Gastroesophageal sphincter (tissue), 4 donors: ENCODE measurements at regions not wholly inside any gene's neighbourhood (a gene's known extent, or its start where the extent isn't known, plus 50 kb on each side); places are given as distances from the start of the nearest gene placed in this dataset.

ENCODE experiments used
- ATAC-seq: fragments of 150-250 bp; one replicate; pipeline ENCODE4 v1.9.1; 2016; ENCODE audit warnings: mild to moderate bottlenecking, moderate library complexity
- H3K27ac ChIP-seq, 4 donors: fragments of 200-600 bp; sonication (generic) in 3 of 4; 1 replicate in 3 of 4; 2 replicates in 1 of 4; pipeline ENCODE4 v1.5.1; 2016 to 2019
- H3K27me3 ChIP-seq: fragments of 200-600 bp; sonication (generic); one replicate; pipeline ENCODE4 v1.5.1; 2019
- H3K36me3 ChIP-seq, 2 donors: fragments of 200-600 bp; sonication (generic); one replicate each; pipeline ENCODE4 v1.5.1; 2019; ENCODE audit warnings: control low read depth in 1 of 2
- H3K4me1 ChIP-seq, 3 donors: fragments of 200-600 bp; sonication (generic); 1 replicate in 2 of 3; 2 replicates in 1 of 3; pipeline ENCODE4 v1.5.1; 2016 to 2019; ENCODE audit warnings: control low read depth in 2 of 3
- H3K4me3 ChIP-seq, 2 donors: fragments of 200-600 bp; sonication (generic); one replicate each; pipeline ENCODE4 v1.5.1; 2019; ENCODE audit warnings: mild to moderate bottlenecking in 1 of 2, moderate library complexity in 1 of 2
- H3K9me3 ChIP-seq, 3 donors: fragments of 200-600 bp; sonication (generic); one replicate each; pipeline ENCODE4 v1.5.1; 2017 to 2019; ENCODE audit warnings: control low read depth in 2 of 3
- EP300 ChIP-seq: sonication (generic); formaldehyde crosslinking; IDR thresholded peaks from one replicate; pipeline ENCODE4 v1.6.1; 2017; ENCODE audit warnings: antibody characterized with exemption, mild to moderate bottlenecking
- POLR2A ChIP-seq, 2 donors: fragments of 450-650 bp; IDR thresholded peaks; one replicate each; pipeline ENCODE4 v1.6.1; 2017; ENCODE audit warnings: antibody characterized with exemption in 2 of 2, mild to moderate bottlenecking in 2 of 2, moderate library complexity in 1 of 2
- POLR2AphosphoS5 ChIP-seq: sonication (generic); formaldehyde crosslinking; IDR thresholded peaks from one replicate; pipeline ENCODE4 v1.6.1; 2017; ENCODE audit warnings: antibody characterized with exemption
- WGBS, 2 donors: methylation state at CpG; one replicate each; pipeline ENCODE4 v1.1.5; 2018; ENCODE audit warnings: low coverage in 1 of 2; 5-methylcytosine and 5-hydroxymethylcytosine counted together
- TF ChIP-seq, protein P1 (sequence below), 4 experiments: fragments of 200-600 bp in 2 of 4; fragments of 450-650 bp in 2 of 4; sonication (generic) in 1 of 4; IDR thresholded peaks; one replicate each; pipeline ENCODE4 v1.5.1; 2017 to 2019; ENCODE audit warnings: antibody characterized with exemption in 4 of 4, mild to moderate bottlenecking in 2 of 4, moderate library complexity in 2 of 4

DNA sequence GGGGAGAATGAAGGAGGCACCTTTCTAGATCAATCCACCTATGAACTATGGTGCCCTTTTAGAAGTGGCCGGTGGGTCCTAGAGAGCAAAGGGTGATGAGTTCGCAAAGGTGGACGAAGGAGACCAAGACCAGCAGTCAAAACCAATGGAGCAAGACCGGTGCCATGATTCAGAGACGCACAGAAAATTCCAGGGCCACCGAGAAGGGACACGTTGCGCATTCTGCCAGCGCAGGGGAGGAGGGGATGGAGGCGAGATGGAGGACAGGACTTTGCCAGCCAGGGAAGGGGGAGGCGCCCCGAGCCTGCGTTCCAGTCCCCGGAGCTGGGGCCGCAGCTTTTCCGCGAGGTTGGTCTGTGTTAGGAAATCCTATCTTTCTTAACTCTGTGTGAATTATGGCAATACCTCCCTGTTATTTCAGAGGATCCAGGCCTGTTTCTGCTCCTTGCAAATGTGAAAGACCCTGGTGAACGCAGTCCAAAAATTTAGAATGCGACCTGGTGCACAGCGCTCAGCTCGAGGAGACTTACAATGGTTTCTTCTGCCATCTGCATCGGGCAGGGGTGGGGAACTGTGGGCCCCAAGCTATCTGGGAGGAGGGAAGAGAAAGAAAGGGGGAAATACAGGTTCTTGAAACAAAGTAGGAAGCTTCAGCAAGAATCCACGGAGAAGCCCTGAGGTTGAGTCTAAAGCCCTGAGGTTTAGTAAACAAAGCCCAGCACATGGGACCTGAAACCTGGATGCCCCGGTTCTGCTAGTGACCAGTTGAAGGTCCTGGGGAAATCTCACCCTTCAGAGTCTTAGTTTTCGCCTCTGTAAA lies 129.4 kb downstream of the MRPS6 start:
- peak; percentile 24 for ATAC-seq
- peaks cover 0 to 58% (median 9%) of the 10 kb centered on the region in 3 donors for H3K4me1 ChIP-seq
- no peak for TF ChIP-seq EP300
- TF ChIP-seq, protein P1, sequence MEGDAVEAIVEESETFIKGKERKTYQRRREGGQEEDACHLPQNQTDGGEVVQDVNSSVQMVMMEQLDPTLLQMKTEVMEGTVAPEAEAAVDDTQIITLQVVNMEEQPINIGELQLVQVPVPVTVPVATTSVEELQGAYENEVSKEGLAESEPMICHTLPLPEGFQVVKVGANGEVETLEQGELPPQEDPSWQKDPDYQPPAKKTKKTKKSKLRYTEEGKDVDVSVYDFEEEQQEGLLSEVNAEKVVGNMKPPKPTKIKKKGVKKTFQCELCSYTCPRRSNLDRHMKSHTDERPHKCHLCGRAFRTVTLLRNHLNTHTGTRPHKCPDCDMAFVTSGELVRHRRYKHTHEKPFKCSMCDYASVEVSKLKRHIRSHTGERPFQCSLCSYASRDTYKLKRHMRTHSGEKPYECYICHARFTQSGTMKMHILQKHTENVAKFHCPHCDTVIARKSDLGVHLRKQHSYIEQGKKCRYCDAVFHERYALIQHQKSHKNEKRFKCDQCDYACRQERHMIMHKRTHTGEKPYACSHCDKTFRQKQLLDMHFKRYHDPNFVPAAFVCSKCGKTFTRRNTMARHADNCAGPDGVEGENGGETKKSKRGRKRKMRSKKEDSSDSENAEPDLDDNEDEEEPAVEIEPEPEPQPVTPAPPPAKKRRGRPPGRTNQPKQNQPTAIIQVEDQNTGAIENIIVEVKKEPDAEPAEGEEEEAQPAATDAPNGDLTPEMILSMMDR (IDR thresholded peaks at IDR 0.05): no peak
- TF ChIP-seq POLR2AphosphoS5: no peak
- TF ChIP-seq POLR2A (IDR thresholded peaks at IDR 0.05): no peak
- no peaks in the 10 kb centered on the region for H3K27me3 ChIP-seq
- H3K4me3 ChIP-seq: peak overlapping the region in 1 of 2 donors; percentile 55
- peak overlapping the region in 3 of 4 donors; percentile 43 to 82 (median 74) for H3K27ac ChIP-seq
- H3K9me3 ChIP-seq: no peaks in the 10 kb centered on the region
- WGBS, 2 donors: 67 to 70% methylated on average over 20 of the region's 25 CpGs
- H3K36me3 ChIP-seq: no peaks in the 10 kb centered on the region

DNA sequence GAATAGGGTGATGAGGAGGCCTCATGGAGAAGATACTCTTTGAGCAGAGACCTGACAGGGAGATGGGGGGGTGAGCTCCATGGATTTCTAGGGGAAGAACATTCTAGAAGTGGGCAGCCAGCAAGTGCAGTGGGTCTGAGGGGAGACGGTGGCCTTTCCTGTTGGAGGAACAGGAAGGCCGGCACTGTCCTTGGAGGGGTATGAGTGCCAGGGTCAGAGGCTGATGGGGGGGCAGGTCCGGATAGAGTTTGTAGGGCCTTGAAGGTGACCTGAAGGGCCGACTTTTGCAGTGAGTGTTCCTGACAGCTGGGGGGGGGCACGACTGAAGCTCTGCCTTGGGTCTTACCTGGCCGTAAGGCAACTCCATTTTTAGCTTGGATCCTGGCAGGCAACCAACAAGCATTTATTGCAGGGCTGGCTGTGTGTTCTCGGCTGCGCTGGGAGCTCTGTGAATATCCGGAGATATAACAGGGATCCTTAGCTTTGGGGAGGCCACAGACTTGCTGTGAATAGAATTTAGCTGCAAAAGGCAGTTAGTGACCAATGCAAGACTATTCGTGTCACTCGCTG lies 130.6 kb downstream of the MRPS6 start:
- Histone ChIP-seq H3K9me3 (no peaks in the 10 kb centered on the region), H3K4me1 (peaks cover 0 to 58% (median 9%) of the 10 kb centered on the region in 3 donors)
- 83 to 88% methylated on average over 2 to 5 of the region's 11 CpGs for WGBS, 2 donors

DNA sequence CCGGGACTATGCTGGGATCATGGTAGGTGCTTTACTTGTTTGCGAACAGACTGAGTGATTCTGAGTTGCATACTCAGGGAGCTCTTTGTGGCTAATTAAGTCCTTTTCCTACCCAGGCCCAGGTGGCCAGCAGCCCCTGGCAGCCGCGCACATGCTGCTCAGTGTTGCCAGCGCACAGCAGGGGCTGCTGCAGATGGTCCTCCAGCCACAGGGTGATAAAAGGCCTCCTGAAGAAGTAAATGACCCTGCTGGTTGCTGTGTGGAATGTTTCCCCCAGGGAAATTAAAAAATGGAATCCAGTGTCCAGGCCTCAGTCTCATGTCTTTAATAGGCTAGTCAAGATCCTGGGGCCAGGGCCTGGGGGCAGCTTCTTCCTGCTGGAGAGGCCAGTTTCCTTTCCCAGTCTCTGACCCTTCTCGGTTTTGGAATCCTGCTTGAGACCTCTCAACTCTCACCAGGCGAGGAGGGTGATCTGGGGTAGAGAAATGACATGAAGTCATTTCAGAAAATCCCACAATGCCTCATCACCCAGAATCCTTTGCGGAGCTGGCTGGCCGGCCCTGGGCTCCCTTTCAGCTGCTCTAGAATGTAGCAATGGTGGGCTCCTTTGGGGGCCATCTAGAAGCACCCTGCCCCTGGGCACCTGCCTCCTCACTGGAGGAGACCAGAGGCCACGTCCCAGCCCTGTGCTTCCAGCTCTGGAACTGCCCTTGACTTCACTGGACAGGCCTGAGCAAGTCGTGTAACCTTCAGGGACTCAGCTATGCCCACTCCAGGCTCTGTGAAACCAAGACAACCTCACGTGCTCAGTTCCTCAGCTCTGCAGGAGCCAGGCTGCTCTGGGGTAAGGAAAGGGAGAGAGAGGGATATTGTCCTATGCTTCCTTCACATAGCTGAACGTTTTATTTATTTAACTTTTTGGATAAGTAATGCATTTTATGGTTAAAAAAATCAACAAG lies 131.4 kb downstream of the MRPS6 start:
- Histone ChIP-seq H3K27me3 (no peaks in the 10 kb centered on the region), H3K36me3 (no peaks in the 10 kb centered on the region), H3K4me3 (no peak overlapping the region), H3K9me3 (no peaks in the 10 kb centered on the region), H3K27ac (peak overlapping the region in 3 of 4 donors; percentile 29 to 82 (median 74)), H3K4me1 (peaks cover 0 to 58% (median 9%) of the 10 kb centered on the region in 3 donors)
- 57 to 74% methylated on average over 3 to 4 of the region's 13 CpGs for WGBS, 2 donors
- TF ChIP-seq POLR2AphosphoS5: no peak
- no peak for TF ChIP-seq POLR2A (IDR thresholded peaks at IDR 0.05)
- TF ChIP-seq, protein P1 (IDR thresholded peaks at IDR 0.05): no peak
- TF ChIP-seq EP300: no peak
- no peak for ATAC-seq

More for the DNA sequence above, 130.6 kb downstream of the MRPS6 start:
- TF ChIP-seq POLR2AphosphoS5: no peak
- TF ChIP-seq POLR2A (IDR thresholded peaks at IDR 0.05): no peak
- no peak for TF ChIP-seq EP300
- TF ChIP-seq, protein P1 (IDR thresholded peaks at IDR 0.05): no peak
- ATAC-seq: no peak
- Histone ChIP-seq H3K36me3 (no peaks in the 10 kb centered on the region), H3K4me3 (no peak overlapping the region), H3K27me3 (no peaks in the 10 kb centered on the region), H3K27ac (peak overlapping the region in 2 of 4 donors; percentile 74 to 82)

DNA sequence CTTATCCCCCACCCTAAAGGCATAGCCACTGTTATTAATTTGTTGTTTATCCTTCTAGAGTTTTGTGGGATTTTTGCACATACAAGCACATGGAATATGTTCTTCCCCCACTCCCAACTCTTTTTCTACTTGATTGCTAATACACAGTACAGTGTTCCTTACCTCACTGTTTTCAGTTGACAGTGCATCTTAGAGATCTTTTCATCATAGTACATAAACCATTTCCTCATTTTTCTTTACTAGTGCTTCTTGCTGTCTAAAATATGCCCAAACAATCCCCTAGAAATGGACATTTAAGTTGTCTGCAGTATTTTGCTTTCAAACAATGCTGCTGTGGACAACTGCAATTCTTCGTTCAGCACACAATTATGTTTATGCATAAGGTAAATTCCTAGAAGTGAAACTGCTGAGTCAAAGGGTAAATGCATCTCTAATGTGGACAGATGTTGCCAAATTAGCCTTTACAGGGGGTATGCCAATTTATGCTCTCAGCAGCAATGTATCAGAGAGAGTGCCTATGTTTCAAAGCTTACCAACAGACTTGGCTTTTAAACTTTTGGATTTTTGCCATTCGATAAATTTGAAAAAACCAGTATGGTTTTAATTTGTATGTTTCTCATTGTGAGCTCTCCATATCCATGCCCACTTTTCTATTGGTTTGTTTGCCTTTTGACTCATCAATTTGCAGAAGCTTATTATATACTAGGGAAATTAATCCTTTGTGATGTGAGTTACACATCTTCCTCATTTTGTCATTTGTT lies 132.6 kb downstream of the MRPS6 start:
- ATAC-seq: no peak
- H3K27me3 ChIP-seq: no peaks in the 10 kb centered on the region
- H3K36me3 ChIP-seq: no peaks in the 10 kb centered on the region
- H3K27ac ChIP-seq: no peak overlapping the region
- no peak overlapping the region for H3K4me3 ChIP-seq
- 52 to 59% methylated on average over 2 of the region's 2 CpGs for WGBS, 2 donors
- H3K4me1 ChIP-seq: peaks cover 0 to 53% (median 9%) of the 10 kb centered on the region in 3 donors
- TF ChIP-seq, protein P1 (IDR thresholded peaks at IDR 0.05): no peak
- TF ChIP-seq POLR2A (IDR thresholded peaks at IDR 0.05) (no peak), POLR2AphosphoS5 (no peak), EP300 (no peak)
- H3K9me3 ChIP-seq: no peaks in the 10 kb centered on the region
